Thyroid gland (tissue), 4 donors: ENCODE measurements at regions not wholly inside any gene's neighbourhood (a gene's known extent, or its start where the extent isn't known, plus 50 kb on each side); places are given as distances from the start of the nearest gene placed in this dataset.

Experiments
- CTCF ChIP-seq, 6 experiments: fragments of 200-600 bp in 3 of 6; fragments of 450-650 bp in 3 of 6; sonication (generic) in 3 of 6; IDR thresholded peaks; one replicate each; pipeline ENCODE4 v1.5.1; 2016 to 2019; ENCODE audit warnings: antibody characterized with exemption in 6 of 6, mild to moderate bottlenecking in 2 of 6, inconsistent platforms in 1 of 6, moderate library complexity in 1 of 6
- POLR2A ChIP-seq, 2 donors: fragments of 450-650 bp; IDR thresholded peaks; one replicate each; pipeline ENCODE4 v1.6.1; 2017; ENCODE audit warnings: antibody characterized with exemption in 2 of 2, mild to moderate bottlenecking in 2 of 2, moderate library complexity in 1 of 2

GRCh38 chr12:91958816-91959215 lies 186.8 kb downstream of the BTG1 start:
- TF ChIP-seq POLR2A (IDR thresholded peaks at IDR 0.05): no peak
- TF ChIP-seq CTCF (IDR thresholded peaks at IDR 0.05): no peak
